Activated CD4-positive, alpha-beta T cell treated with anti-CD3 and anti-CD28 coated beads, Interleukin-2, Interleukin-6, amounts not matched to agents 100 ng/mL and 50 ng/mL, durations not matched to agents 16 hours and 8 hours (primary cell): ENCODE measurements at regions not wholly inside any gene's neighbourhood (a gene's known extent, or its start where the extent isn't known, plus 50 kb on each side); places are given as distances from the start of the nearest gene placed in this dataset.

Experiments used
- DNase-seq: peaks from one replicate; pipeline ENCODE4 v3.0.0-alpha.2; 2020

DNA sequence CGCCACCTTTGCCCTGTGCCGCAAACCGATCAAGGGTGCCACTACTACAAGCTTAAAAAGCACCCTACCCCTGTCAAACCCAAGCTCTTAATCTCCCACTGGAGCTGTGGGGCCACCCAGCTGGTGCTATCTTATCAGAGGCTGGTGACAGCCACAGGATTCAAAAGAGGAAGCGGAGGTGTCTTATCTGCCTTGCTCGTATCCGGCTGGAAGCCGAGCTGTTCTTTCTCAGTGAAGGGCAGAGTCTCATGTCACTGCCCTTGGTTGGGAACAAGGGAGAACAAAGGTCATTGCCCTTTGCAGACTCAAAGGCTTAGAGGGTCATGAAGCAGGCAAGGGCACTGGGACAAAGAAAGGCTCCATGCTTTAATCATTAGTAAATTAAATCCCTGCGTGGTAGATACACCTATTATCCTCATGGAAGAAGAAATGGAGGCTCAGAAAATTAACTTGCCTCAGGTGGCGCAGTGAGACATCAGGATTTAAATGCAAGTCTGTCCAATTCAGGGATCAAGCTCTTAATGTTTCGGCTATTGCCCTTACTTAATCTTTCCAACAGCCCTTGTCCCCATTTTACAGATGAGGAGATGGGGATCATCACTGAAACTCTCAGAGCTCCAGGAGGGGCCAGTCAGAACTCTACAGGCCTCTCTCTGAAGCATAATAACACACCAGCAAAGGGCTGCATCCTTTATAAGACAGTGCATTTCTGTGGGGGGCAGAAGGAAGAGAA, 360.0 kb upstream of the PROK2 start:
- DNase-seq, result peak; percentile 23

DNA sequence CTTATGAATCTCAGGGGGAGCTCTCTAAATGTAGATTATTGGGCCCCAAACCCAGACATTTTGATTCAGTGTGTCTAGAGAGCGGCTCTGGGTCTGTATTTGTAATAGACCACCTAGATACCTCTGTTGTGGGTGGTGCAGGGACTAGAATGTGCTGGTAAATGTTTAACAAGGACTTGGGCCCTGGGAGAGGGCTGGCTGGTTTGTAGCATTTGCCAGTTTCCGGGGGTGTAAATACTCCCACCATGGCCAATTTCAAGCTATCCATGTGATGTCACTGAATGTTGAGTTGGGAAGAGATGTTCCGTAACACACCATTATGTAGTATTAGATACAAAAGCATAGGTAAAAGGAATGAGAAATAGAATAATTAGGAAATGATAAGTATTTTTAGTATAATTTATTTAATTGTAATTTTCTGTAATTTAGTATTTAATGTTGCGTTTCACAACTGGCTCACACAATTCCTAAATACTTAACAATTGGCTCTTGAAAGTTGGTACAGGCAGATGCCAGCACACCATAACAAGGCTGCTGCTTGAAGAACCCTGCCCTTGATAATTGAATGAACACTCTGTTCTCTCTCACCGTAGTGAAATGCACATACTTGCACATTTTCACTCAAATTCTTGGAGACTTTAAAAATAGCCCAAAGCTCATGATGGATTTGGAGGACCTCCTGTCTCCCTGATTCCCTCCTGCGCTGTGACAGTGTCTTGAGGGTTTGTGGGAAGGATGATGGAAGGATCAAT, 359.2 kb upstream of the PROK2 start:
- DNase-seq, result no peak

DNA sequence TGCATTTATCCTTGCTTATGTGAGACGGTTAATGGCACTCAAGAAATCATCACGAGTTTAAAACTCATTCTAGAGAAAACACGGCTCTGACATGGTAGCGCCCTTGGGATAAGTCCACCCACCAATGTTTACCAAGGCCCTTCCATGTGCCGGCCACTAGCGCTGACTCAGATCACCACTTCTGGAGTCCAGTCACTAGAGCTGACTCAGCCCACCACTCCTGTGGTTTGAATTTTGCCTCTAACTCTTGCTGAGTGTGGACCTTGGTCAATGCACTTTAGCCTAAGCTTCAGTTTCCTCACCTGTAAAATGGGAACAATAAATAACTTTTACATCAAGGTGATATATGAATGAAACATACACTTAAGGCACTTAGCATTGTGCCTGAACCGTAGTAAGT, 358.4 kb upstream of the PROK2 start:
- DNase-seq, result no peak

DNA sequence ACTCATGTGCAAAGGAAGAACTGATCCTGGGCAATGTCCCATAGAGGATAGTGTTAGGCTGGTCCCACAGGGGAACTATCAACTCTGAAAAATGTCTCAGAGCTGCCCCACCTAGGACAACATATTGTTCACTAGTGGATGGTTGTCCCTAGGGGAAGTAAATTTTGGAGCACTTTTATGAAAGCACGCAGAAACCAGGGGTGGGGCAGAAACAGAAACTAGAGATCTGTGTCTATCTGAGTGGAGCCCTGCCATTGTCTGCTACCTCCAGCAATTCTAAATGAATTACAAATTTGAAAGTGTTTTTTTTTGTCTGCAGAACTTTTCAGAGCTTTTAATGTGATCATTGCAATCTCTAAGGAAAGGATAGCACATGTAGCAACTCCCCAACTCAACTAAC, 357.1 kb upstream of the PROK2 start:
- no peak for DNase-seq

DNA sequence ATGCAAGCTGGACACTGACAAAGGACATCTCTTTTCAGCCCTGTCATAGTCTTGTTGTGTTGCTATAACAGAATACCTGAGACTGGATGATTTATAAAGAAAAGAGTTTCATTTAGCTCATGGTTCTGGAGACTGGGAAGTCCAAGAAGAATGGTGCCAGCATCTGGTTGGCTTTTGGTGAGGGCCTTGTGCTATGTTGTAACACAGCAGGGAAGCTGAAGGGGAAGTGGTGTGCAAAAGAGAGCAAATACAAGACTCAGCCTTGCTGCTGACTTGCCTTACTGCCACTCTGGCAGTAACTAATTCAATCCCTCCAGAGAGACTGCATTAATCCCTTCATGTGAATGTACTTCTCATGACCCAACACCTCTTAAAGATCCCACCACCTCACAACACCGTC, 356.3 kb upstream of the PROK2 start:
- DNase-seq, result no peak

DNA sequence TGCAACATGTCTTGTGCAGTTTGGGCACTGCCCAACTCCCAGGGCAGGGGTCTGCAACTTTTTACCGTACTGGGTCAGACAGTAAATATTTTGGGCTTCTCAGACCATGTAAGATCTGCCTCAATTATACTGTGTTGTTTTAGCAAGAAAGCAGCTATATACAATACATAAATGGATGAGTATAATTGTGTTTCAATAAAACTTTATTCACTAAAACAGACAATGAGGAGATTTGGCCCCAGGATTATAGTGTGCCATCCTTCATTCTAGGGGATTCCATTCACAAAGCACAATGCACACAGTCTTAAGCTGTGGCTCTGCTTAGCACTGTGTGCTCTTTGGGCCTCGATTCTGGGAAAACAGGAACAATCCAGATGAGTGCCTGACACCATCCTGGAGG, 354.4 kb upstream of the PROK2 start:
- no peak for DNase-seq

DNA sequence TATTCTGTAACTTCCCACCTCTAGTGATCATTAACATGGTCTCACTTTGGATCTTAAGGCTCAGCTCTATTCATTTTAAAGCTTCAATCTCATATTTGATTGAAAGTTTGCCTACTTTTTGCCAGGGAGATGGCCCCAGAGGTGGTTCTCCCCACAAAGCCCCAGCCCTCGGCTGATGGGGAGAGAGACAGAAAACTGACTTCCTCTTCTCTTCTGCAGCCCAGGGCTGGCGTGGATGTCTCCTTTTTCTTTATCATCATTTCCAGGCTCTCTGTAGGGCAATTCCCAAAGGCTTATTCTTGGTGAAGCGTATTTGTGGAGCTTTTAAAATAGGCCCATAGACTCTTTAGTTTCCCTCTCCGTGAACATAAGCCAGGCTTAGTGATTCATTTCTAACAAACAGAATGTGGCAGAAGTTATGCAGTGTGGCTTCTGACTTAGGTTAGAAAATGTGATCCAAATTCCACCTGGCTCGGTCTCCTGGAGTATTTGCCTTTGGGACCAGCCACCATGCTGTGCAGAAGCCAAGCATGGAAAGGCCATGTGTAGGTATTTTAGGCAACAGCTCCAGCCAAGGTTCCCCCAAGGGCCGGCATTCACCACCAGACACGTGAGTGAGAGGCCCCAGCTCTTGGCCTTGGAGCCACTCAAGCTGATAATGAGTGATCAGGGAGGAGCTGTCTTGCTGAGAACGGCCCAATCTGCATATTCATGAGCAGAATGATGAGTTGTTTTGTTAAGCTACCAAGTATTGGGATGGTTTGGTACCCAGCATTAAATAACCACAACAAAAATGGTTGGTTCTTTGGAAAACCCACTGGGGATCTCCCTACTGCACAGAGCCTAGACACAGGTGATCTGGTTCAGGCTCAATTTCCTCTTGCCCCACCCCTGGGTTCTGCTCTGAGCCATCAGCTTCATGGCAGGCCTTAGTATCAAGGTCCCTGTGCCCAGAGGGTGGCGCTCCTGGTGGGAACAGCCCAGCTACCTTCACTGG, 353.2 kb upstream of the PROK2 start:
- DNase-seq, result peak; percentile 65

DNA sequence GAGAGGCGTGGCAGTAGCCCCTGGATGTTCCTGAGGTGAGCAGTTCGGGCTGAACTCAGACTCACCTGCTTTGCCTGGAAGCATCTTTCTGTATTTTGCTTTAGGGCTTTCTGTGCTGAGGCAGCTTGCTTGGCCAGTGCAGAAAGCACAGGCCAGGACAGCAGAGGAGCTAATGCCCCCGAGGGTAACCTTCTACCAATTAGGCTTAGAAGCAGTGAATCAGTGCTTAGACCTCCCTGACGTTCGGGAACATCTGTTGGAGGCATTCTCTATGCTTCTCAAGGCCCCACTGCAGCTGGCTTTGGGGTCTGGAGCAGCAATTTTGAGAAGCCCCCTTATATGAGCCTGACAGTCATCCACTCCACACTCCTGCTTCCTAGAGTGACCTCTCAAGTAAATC, 350.7 kb upstream of the PROK2 start:
- no peak for DNase-seq

DNA sequence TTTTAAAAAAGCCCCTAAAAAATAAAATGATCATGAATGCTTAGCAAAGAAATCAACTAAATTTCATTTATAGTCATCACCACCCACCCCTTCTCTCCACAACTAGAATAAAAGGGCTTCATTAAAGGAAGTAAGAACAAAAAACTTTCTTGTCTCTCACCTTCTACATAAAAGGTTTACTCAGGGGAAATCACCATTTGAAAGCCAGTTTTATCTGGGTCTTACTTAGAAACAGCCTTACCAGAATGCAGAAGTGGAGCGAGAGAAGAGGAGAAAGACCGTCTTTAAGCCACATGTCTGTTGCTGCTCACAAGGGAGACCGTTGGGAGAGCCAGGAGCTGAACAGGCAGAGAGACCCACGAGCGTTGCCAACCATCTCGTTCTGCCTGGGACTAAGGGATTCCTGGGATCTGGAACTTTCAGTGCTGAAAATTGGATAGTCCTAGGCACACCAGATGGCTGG, 350.1 kb upstream of the PROK2 start:
- DNase-seq, result peak; percentile 15

DNA sequence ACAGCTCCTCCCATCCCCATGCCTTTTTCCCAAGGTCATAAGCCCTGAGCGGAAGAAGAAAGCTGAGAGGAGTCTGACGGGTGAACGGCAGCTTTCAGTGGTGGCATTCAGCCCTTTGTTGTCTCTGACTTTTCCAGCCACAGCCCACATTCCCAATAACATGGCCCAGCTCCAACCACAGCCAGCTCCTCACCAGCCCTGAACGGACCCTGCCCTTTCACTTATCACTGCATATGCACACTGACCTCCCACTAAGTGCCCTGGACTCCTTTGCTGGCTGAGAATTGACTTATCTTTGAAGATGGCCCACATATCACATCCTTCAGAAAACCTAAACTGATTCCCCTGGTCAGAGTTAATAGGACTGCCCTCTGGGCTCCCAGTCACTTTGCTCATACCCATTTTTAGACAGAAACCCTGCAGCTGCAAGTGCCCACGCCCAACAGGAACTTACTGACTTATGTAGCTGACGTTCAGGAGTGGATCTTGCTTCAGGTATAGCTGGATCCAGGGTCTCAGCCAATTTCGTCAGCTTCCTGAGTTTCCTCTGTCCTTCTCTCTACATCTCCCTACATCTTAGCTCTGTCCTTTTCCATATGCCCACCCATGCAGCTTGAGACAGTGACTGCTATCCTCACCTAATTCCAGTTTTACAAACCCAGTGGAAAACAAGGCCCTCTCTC, 348.5 kb upstream of the PROK2 start:
- no peak for DNase-seq

DNA sequence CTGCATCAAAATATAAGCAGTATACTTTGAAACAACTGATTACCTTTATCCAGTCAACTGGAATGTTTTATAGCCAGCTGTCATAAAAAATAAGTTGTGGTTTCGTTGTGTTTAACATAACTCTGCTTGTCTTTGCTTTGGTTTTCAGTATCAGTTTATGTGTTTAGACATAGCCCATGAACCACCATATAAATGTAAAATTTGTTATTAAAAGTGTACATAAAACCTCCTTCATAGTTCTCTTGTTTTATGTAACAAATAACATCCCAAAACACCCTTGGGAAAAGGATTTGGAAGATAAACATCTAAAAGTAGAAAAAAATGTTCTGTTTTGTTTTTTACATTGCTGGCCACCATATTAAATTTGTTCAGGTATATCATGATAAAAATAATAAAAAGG, 347.0 kb upstream of the PROK2 start:
- DNase-seq, result no peak

DNA sequence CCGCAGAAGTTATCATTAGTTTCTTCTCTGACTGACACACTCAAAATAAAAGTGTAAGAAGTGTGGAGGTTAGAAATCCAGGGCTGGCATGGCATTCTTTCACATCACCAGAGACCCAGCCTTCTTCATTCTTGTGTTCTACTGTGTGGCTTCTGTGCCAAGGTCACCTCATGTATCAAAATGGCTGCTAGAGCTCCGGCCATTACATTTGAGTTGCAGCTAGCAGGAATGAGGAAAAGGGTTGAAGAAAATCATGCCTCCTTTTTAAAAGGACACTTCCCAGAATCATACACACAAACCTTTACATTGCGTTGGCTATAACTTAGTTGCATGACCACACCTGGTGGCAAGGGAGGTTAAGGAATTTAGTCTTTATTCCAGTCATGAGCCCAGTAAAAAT, 345.6 kb upstream of the PROK2 start:
- DNase-seq, result no peak

DNA sequence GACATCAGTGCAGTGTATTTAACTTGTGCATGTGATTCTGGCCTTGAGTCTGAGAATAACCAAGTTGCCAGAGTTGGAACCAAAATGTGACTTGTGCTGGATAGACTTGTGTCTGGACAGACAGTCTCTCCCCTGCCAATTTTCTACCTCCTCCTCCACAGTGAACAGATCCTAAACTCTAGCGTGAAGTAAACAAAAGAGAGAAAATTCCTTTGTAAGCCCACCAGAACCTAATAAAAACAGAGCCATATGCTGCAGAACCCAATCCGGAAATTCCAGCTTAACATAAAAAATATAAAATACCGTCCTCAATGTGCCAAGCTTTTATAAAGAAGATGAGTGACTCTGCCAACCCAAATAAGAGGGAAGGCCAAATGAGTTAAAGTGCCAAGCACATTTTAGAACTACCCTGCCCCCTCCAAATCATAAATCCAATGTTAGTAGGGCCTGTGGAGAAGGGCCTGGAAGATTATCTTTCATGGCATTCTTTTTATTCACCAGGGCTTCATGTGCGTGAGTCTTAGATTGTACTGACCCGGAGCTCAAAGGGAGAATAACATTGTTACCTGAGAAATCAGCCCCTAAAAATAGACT, 344.6 kb upstream of the PROK2 start:
- DNase-seq, result no peak

DNA sequence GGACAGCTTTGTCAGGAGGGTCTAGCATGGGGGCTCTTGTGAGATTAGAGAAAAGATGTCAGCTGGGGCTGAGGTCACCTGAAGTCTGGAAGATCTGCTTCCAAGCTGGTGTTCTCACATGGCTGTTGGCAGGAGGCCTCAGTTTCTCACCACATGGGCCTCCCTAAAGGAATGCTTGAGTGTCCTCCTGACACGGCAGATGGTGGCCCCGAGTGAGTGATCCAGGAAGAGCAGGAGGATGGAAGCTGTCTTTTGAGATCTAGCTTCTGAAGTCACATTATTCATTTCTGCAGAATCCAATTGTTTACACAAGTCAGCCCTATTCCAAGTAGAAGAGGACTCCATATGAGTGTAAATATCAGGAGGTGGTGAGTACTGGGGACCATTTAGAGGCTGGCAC, 344.0 kb upstream of the PROK2 start:
- DNase-seq, result no peak

DNA sequence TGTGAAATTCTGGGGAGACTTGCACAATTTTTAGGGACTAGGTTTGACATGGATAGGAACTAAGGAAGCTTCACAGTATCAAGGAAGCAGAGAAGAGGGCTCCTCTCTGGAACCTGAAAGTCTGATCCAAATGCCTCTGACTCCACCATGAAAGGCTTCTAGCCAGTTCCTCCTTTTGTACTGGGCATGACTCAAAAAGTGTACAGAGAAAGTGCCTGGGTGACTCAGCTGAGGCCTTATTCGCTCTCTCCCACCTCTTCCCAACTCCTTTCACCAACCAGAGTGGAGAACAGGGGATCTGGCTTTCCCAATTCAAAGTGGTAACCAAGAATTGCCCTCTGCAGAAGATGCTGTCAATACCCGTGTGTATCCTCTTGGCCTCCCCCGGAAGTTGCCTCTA, 342.9 kb upstream of the PROK2 start:
- no peak for DNase-seq

DNA sequence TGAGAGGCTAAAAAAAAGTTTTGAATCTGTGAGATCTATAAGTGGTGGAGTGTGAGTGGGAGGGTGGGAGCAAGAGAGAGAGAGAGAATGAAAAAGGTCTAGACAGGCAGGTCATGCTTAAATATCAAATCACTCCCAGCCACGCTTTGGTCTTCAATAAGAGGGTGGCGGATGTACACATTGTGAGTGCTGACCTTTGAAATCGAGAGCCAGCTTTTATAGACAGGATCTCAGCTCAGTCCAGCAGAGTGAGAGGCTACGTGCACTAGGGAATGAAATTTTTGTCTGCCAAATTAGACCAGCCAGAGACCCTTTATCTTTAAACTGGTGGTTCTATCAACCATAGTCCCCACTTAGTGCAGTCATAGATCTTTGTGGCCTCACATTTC, 342.3 kb upstream of the PROK2 start:
- no peak for DNase-seq

DNA sequence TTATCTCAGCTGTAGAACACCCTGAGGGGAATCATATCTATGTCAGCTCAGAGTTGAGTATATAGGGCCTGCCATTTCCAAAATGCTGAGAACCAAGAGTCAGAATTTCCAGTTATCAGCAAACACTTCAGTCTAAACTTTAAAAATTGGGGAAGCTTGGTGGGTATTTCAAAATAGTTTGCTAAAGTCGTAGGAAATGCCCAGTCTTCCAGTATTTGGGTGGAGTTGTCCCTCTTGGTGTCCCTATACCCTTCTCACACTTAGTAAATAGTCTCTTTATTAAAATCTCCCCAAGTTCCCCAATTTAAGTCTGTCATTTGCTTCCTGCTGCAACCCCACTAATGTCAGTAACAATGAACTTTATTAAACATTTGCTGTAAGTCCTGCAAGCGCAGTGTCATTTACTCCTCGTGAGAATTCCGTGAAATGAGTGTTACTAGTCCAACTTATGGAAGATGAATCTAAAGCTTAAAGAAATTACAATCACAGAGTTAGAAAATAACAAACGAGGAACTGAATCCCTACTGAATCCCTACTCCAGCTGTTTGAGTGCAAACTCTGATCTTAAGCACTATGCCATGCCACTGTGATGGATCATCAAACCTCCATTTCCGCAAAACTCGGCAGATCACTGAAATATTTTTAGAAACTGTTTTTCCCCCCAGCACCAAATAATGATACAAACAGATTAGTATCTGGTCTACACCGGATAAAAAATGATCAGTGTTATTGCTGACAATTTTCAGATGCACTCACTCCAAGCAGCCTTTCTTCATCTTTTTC, 341.7 kb upstream of the PROK2 start:
- no peak for DNase-seq

DNA sequence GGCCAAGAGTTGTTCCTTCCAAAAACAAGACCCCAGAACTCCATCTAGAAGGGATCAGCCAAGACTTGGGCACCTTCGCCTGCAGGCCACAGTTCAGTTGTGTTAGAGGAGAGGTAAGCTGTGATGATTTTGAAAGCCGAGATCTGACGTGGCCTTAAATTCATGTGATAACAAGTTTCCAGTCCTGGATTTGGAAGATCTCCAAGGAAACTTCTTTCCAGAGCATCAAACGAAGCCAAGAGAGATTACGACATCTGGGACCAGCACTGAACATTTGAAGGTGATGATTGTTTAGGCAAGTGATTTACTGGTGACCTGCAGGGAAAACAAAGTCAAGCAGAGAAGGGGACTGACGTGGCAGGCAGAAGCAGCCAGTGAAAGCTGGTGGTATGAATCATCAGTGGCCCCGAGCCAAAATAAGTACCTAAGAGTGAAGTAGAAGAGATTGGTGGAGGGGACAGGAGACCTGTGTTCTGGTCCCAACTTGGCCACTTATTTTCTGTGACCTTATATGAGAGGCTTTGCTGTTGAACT, 339.0 kb upstream of the PROK2 start:
- DNase-seq, result peak; percentile 59

DNA sequence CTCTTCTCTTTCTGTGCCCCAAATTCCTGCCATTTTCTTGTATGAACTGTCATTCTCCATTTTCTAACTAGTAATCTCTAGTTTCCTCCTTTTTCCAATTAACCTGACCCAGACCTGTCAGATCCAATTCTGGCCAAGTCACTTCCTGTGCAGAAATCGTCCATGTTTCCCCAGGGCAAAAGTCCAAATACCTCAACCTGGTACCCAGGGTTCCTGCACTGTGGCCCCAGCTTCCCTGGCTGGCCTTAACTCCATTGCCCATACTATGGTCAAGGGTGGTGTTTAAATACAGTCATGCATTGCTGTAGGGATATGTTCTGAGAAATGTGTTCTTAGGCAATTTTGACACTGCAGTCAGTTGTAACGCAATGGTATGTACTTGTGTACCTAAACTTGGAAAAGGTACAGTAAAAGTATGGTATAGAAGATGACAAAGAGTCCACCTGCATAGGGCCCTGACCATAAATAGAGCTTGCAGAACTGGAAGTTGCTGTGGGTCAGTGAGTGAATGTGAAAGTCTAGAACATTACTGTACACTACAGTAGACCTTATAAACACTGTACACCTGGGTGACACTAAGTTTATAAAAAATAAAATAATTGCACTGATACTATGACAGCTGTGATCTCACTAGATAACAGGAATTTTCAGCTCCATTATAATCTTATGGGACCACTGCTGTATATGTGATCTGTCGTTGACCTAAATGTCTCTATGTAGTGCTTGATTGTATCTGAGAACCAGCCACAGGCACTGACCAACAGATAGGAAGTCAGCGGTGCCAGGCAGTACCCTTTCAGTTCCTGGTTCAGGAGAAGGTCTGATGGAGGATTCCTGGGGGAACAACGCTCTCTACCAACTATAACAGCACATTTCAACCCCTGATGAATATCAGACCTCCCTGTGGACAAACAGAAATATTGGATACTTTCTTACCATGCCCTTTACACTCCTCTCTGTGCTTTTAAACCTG, 336.1 kb upstream of the PROK2 start:
- no peak for DNase-seq

DNA sequence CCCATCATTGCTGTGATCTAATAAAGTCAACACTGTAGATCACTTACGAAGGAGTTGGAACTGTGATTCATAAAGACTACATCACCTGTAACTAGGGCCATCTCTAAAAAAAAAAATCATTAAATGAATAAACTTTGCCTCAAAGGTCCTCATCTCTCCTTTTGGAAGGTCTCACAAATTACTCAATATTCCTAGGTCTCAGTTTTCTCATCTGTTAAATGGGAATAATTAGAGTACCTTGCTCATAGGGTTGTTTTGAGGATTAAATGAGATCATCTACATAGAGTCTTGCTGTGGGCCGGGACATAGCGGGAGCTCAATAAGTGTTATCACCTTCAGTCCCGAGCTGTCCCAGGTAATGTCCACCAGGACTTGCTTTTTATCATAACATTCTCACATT, 335.1 kb upstream of the PROK2 start:
- no peak for DNase-seq
